Mammary epithelial cell (primary cell): ENCODE measurements at regions not wholly inside any gene's neighbourhood (a gene's known extent, or its start where the extent isn't known, plus 50 kb on each side); places are given as distances from the start of the nearest gene placed in this dataset.

Experiments used
- CTCF ChIP-seq, 2 donors: IDR thresholded peaks in 1 of 2; conservative IDR thresholded peaks in 1 of 2; 2 replicates each; pipeline ENCODE4 v1.5.1; 2011 to 2012; ENCODE audit warnings: inconsistent platforms in 2 of 2, low read length in 2 of 2, mild to moderate bottlenecking in 2 of 2, control low read depth in 1 of 2, low read depth in 1 of 2; ENCODE audit not compliant: insufficient read depth in 1 of 2; ENCODE audit errors: extremely low read depth in 1 of 2
- EZH2 ChIP-seq: IDR thresholded peaks from 2 replicates; pipeline ENCODE4 v1.6.1; 2012; ENCODE audit warnings: low read length, inconsistent platforms, borderline replicate concordance

- TF ChIP-seq CTCF (conservative IDR thresholded peaks at IDR 0.05 in 1 of 2, IDR thresholded peaks at IDR 0.05 in 1 of 2; ENCODE audit: extremely low read depth in 1 of 2, insufficient read depth in 1 of 2, low read depth in 1 of 2, low read length in 2 of 2) (no peak), EZH2 (no peak)
Observed at GRCh38 chr5:20605732-20606525, 617.9 kb upstream of the CDH18 start.
